ENCODE measurements at regions not wholly inside any gene's neighbourhood (a gene's known extent, or its start where the extent isn't known, plus 50 kb on each side); places are given as distances from the start of the nearest gene placed in this dataset.

DNA sequence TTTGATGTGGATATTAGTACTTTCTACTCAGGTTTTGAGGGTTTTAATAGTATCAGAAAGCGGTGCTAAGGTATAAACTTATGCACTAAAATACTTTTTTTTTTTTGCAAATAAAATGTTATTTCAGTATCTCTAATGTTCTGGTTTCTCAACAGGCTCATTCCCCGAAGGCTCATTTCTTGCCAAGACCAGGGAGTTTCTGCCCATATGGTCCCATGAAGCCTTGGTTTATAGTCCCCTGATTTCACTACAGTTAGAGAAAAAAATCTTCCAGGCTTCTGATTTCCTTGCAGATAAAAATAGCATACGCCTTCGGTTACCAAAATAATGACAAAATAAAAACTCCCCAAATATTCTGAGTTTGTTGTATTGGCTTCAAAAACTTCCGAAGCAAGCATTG, 814.2 kb upstream of the PABPC4L start:
- no peak for TF ChIP-seq ARNT (IDR thresholded peaks at IDR 0.05)
- no peak for TF ChIP-seq SUZ12 (IDR thresholded peaks at IDR 0.05)
- no peak for TF ChIP-seq NFRKB (IDR thresholded peaks at IDR 0.05)
- no peak for TF ChIP-seq SP1 (IDR thresholded peaks at IDR 0.05)
- TF ChIP-seq, protein P1, sequence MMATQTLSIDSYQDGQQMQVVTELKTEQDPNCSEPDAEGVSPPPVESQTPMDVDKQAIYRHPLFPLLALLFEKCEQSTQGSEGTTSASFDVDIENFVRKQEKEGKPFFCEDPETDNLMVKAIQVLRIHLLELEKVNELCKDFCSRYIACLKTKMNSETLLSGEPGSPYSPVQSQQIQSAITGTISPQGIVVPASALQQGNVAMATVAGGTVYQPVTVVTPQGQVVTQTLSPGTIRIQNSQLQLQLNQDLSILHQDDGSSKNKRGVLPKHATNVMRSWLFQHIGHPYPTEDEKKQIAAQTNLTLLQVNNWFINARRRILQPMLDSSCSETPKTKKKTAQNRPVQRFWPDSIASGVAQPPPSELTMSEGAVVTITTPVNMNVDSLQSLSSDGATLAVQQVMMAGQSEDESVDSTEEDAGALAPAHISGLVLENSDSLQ (IDR thresholded peaks at IDR 0.05): no peak
- no peak for TF ChIP-seq FOXK2 (IDR thresholded peaks at IDR 0.05)
- no peak for TF ChIP-seq ELF4 (IDR thresholded peaks at IDR 0.05)
- no peak for TF ChIP-seq BHLHE40 (IDR thresholded peaks at IDR 0.05; ENCODE audit: borderline replicate concordance)
